ENCODE measurements at regions not wholly inside any gene's neighbourhood (a gene's known extent, or its start where the extent isn't known, plus 50 kb on each side); places are given as distances from the start of the nearest gene placed in this dataset.

- ATAC-seq = no peak
- ChIA-PET CTCF (no interaction called here), POLR2A (no interaction called here)
- FAIRE-seq = no peak
- WGBS (ENCODE audit: missing lambda C conversion rate) = 71% methylated on average over 2 of the region's 2 CpGs
- TF ChIP-seq CEBPB (IDR thresholded peaks at IDR 0.05) (no peak), EHMT2 (IDR thresholded peaks at IDR 0.05; ENCODE audit: low read depth) (no peak), EHF (CRISPR knock-in tag; IDR thresholded peaks at IDR 0.05) (no peak)
- Histone ChIP-seq H3K4me2 (peak overlapping the region; percentile 56; the same call in 2 of the 3 replicates), H3K9me3 (no peaks in the 10 kb centered on the region), H3K27ac (no peak overlapping the region), H3K4me1 (peaks cover 12% of the 10 kb centered on the region; the same call in 2 of the 3 replicates), H3K4me3 (no peak overlapping the region)
- no peak for DNase-seq (ENCODE audit: low read depth in 1 of 2, low spot score in 1 of 2)
Measured at GRCh38 chr3:166282931-166283330, 445.7 kb upstream of the BCHE start.

DNA sequence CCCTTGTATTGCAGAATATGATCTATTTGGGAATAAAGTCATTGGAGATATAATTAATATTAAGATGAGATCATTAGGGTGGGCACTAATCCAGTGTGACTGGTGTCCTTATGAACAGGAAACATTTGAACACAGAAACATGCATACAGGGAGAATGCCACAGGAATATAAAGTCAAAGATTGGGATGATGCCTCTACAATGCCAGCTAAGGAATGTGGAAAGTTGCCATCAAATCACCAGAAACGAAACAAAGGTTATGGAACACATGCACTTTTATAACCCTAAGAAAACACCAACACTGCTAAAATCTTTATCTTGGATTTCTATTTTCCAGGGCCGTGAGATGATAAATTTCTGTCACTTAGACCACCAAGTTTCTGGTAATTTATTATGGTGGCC is 442.4 kb upstream of the BCHE start:
- DNase-seq (ENCODE audit: low read depth in 1 of 2, low spot score in 1 of 2) = no peak

GRCh38 chr3:166275024-166275390 is 437.8 kb upstream of the BCHE start:
- FAIRE-seq (no peak), ATAC-seq (no peak), DNase-seq (ENCODE audit: low read depth in 1 of 2, low spot score in 1 of 2) (no peak)
- CTCF ChIA-PET = no interaction called here
- no peak overlapping the region for H3K4me2 ChIP-seq
- WGBS (ENCODE audit: missing lambda C conversion rate) = 47% methylated on average over 1 of the region's 1 CpG
- no peaks in the 10 kb centered on the region for H3K9me3 ChIP-seq
- no peak overlapping the region for H3K27ac ChIP-seq
- POLR2A ChIA-PET = no interaction called here
- no peak overlapping the region for H3K4me3 ChIP-seq
- H3K4me1 ChIP-seq = no peaks in the 10 kb centered on the region; the same call in 2 of the 3 replicates
- TF ChIP-seq JUNB (IDR thresholded peaks at IDR 0.05) (no peak), MAFK (IDR thresholded peaks at IDR 0.05; ENCODE audit: partially characterized antibody) (no peak), NR3C1 (IDR thresholded peaks at IDR 0.05) (no peak), EHMT2 (IDR thresholded peaks at IDR 0.05; ENCODE audit: low read depth) (no peak), EHF (CRISPR knock-in tag; IDR thresholded peaks at IDR 0.05) (no peak), ZC3H11A (IDR thresholded peaks at IDR 0.05) (no peak), E2F6 (IDR thresholded peaks at IDR 0.05; ENCODE audit: borderline replicate concordance, low read depth) (no peak), POLR2AphosphoS2 (conservative IDR thresholded peaks at IDR 0.05; ENCODE audit: low read length) (no peak), MYC (IDR thresholded peaks at IDR 0.05; ENCODE audit: borderline replicate concordance, low read length) (no peak), HOXA7 (CRISPR knock-in tag; IDR thresholded peaks at IDR 0.05) (no peak)
- TF ChIP-seq, protein P1, sequence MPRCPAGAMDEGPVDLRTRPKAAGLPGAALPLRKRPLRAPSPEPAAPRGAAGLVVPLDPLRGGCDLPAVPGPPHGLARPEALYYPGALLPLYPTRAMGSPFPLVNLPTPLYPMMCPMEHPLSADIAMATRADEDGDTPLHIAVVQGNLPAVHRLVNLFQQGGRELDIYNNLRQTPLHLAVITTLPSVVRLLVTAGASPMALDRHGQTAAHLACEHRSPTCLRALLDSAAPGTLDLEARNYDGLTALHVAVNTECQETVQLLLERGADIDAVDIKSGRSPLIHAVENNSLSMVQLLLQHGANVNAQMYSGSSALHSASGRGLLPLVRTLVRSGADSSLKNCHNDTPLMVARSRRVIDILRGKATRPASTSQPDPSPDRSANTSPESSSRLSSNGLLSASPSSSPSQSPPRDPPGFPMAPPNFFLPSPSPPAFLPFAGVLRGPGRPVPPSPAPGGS (IDR thresholded peaks at IDR 0.05) = no peak

More for the DNA sequence above, 442.4 kb upstream of the BCHE start:
- Histone ChIP-seq H3K27ac (no peak overlapping the region), H3K4me3 (no peak overlapping the region), H3K9me3 (no peaks in the 10 kb centered on the region), H3K4me1 (peaks cover 6% of the 10 kb centered on the region; the same call in 2 of the 3 replicates), H3K4me2 (no peak overlapping the region)
- ChIA-PET CTCF (no interaction called here), POLR2A (no interaction called here)
- ATAC-seq (no peak), FAIRE-seq (no peak)
- no peak for TF ChIP-seq REST (IDR thresholded peaks at IDR 0.05)
- no peak for TF ChIP-seq MYC (IDR thresholded peaks at IDR 0.05; ENCODE audit: borderline replicate concordance, low read length)
- TF ChIP-seq GATA3 (IDR thresholded peaks at IDR 0.05; ENCODE audit: borderline replicate concordance) = no peak
- TF ChIP-seq HDAC2 (IDR thresholded peaks at IDR 0.05) = no peak
- TF ChIP-seq, protein P2, sequence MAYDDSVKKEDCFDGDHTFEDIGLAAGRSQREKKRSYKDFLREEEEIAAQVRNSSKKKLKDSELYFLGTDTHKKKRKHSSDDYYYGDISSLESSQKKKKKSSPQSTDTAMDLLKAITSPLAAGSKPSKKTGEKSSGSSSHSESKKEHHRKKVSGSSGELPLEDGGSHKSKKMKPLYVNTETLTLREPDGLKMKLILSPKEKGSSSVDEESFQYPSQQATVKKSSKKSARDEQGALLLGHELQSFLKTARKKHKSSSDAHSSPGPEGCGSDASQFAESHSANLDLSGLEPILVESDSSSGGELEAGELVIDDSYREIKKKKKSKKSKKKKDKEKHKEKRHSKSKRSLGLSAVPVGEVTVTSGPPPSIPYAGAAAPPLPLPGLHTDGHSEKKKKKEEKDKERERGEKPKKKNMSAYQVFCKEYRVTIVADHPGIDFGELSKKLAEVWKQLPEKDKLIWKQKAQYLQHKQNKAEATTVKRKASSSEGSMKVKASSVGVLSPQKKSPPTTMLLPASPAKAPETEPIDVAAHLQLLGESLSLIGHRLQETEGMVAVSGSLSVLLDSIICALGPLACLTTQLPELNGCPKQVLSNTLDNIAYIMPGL (CRISPR knock-in tag; IDR thresholded peaks at IDR 0.05; ENCODE audit: borderline replicate concordance) = no peak
- 35% methylated on average over 2 of the region's 2 CpGs for WGBS (ENCODE audit: missing lambda C conversion rate)
